ENCODE measurements at regions not wholly inside any gene's neighbourhood (a gene's known extent, or its start where the extent isn't known, plus 50 kb on each side); places are given as distances from the start of the nearest gene placed in this dataset.

- TF ChIP-seq, protein P1, sequence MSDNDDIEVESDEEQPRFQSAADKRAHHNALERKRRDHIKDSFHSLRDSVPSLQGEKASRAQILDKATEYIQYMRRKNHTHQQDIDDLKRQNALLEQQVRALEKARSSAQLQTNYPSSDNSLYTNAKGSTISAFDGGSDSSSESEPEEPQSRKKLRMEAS (IDR thresholded peaks at IDR 0.05; ENCODE audit: low read depth, low read length) = no peak
- TF ChIP-seq, protein P2, sequence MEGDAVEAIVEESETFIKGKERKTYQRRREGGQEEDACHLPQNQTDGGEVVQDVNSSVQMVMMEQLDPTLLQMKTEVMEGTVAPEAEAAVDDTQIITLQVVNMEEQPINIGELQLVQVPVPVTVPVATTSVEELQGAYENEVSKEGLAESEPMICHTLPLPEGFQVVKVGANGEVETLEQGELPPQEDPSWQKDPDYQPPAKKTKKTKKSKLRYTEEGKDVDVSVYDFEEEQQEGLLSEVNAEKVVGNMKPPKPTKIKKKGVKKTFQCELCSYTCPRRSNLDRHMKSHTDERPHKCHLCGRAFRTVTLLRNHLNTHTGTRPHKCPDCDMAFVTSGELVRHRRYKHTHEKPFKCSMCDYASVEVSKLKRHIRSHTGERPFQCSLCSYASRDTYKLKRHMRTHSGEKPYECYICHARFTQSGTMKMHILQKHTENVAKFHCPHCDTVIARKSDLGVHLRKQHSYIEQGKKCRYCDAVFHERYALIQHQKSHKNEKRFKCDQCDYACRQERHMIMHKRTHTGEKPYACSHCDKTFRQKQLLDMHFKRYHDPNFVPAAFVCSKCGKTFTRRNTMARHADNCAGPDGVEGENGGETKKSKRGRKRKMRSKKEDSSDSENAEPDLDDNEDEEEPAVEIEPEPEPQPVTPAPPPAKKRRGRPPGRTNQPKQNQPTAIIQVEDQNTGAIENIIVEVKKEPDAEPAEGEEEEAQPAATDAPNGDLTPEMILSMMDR (IDR thresholded peaks at IDR 0.05; ENCODE audit: low read depth, low read length) = no peak
- TF ChIP-seq MYC (IDR thresholded peaks at IDR 0.05; ENCODE audit: low read depth, low read length) (no peak), POLR2A (IDR thresholded peaks at IDR 0.05; ENCODE audit: extremely low read depth, insufficient read length) (no peak)
- DNase-seq (ENCODE audit: low read depth) = no peak
- no peak overlapping the region for H3K4me3 ChIP-seq (ENCODE audit: low read depth, low read length)
Measured at GRCh38 chr11:109814824-109815223, 278.4 kb upstream of the ZC3H12C start.

DNA sequence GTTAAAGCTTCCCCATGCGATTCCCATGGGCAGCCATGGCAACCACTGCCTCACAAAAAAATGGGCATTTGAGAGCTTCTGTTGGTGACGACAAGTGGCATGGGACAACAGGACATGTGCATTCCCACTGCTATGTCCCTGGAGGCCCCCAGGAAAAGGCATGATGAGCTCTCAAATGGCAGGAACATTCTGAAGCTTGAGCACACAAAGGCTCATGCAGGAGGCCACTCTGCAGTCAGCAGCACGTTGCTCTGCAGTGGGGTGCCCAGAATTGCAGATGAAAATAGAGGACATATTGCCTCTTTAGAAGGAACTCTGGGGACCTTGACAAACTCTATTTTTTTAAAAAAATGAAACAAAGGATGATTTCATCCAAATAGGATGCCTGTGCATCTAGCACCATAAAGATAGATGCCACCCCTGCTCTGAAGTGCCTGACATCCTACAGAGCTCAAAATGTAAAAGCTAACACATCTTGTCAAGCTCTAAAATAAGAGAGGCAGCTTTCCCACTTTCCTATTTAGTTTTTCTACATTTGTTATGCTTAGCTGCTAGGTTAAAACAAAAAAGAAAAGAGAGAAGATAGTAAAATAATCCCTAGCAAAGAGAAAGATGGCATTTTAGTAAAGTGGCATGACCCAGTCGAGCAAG lies 277.6 kb upstream of the ZC3H12C start:
- DNase-seq (ENCODE audit: low read depth) = no peak
- TF ChIP-seq POLR2A (IDR thresholded peaks at IDR 0.05; ENCODE audit: extremely low read depth, insufficient read length) (no peak), MYC (IDR thresholded peaks at IDR 0.05; ENCODE audit: low read depth, low read length) (no peak)
- TF ChIP-seq, protein P2 (IDR thresholded peaks at IDR 0.05; ENCODE audit: low read depth, low read length) = no peak
- TF ChIP-seq, protein P1 (IDR thresholded peaks at IDR 0.05; ENCODE audit: low read depth, low read length) = no peak

DNA sequence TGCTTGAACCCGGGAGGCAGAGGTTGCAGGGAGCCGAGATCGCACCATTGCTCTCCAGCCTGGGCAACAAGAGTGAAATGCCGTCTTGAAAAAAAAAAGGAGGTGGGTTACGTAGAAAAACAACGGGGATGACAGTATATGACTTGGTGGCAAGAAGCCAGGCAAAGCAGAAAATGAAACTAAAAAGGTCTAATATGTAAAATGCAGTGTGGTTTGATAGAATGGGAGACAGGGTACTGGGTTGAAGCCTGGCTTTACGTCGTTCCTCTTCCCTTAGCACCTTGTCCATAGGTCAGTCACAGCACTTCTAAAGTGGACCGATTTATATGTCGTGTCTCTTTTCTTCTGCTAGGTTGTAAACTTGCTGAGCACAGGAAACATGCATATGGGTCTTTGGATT lies 274.9 kb upstream of the ZC3H12C start:
- no peak for TF ChIP-seq POLR2A (IDR thresholded peaks at IDR 0.05; ENCODE audit: extremely low read depth, insufficient read length)
- TF ChIP-seq, protein P1 (IDR thresholded peaks at IDR 0.05; ENCODE audit: low read depth, low read length) = no peak
- no peak for DNase-seq (ENCODE audit: low read depth)

More for the DNA sequence above, 277.6 kb upstream of the ZC3H12C start:
- H3K4me3 ChIP-seq (ENCODE audit: low read depth, low read length) = no peak overlapping the region

GRCh38 chr11:109819410-109819809 lies 273.8 kb upstream of the ZC3H12C start:
- no peak for DNase-seq (ENCODE audit: low read depth)
- TF ChIP-seq, protein P2 (IDR thresholded peaks at IDR 0.05; ENCODE audit: low read depth, low read length) = no peak
- TF ChIP-seq, protein P1 (IDR thresholded peaks at IDR 0.05; ENCODE audit: low read depth, low read length) = no peak
- TF ChIP-seq POLR2A (IDR thresholded peaks at IDR 0.05; ENCODE audit: extremely low read depth, insufficient read length) (no peak), MYC (IDR thresholded peaks at IDR 0.05; ENCODE audit: low read depth, low read length) (no peak)
- H3K4me3 ChIP-seq (ENCODE audit: low read depth, low read length) = no peak overlapping the region

More for the DNA sequence above, 274.9 kb upstream of the ZC3H12C start:
- no peak overlapping the region for H3K4me3 ChIP-seq (ENCODE audit: low read depth, low read length)

GRCh38 chr11:109821511-109821910 lies 271.7 kb upstream of the ZC3H12C start:
- TF ChIP-seq, protein P1 (IDR thresholded peaks at IDR 0.05; ENCODE audit: low read depth, low read length) = no peak
- TF ChIP-seq MYC (IDR thresholded peaks at IDR 0.05; ENCODE audit: low read depth, low read length) (no peak), POLR2A (IDR thresholded peaks at IDR 0.05; ENCODE audit: extremely low read depth, insufficient read length) (no peak)
- TF ChIP-seq, protein P2 (IDR thresholded peaks at IDR 0.05; ENCODE audit: low read depth, low read length) = no peak
- no peak overlapping the region for H3K4me3 ChIP-seq (ENCODE audit: low read depth, low read length)
- no peak for DNase-seq (ENCODE audit: low read depth)

DNA sequence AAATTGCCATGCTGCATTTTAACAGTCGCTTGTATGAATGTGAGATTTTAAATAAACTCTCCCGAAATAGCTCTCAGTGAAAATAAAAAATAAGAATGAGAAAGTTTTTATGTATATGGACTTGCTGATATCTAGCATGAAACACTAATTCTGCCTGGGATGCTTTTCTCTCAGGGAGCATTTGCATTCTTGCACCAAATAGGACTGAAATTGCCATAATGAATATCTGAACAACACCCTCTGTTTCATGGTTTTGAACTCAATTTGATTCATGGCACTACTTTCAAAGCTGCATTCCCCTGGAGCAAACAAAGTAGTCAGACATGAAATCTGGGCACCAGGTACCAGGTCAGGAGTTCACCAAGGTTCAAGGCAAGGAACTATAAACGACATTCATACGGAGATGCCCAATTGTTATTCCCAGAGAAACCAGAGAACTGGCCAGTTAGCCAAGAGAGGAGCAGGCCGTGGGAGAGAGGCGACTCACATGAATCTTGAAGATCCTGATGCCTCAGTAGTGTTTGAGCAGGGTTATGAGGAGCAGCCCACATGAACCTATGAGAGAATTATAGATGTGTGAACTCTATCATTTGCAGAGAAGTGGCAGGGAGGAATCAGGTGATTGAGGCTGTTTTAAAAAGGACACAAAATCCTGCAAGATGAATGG lies 270.6 kb upstream of the ZC3H12C start:
- no peak overlapping the region for H3K4me3 ChIP-seq (ENCODE audit: low read depth, low read length)
- TF ChIP-seq, protein P1 (IDR thresholded peaks at IDR 0.05; ENCODE audit: low read depth, low read length) = no peak
- TF ChIP-seq POLR2A (IDR thresholded peaks at IDR 0.05; ENCODE audit: extremely low read depth, insufficient read length) (no peak), MYC (IDR thresholded peaks at IDR 0.05; ENCODE audit: low read depth, low read length) (no peak)
- TF ChIP-seq, protein P2 (IDR thresholded peaks at IDR 0.05; ENCODE audit: low read depth, low read length) = no peak
- DNase-seq (ENCODE audit: low read depth) = no peak
